Ishikawa (cell line): ENCODE measurements at regions not wholly inside any gene's neighbourhood (a gene's known extent, or its start where the extent isn't known, plus 50 kb on each side); places are given as distances from the start of the nearest gene placed in this dataset.

Experiments
- CREB1 ChIP-seq: IDR thresholded peaks from 2 replicates; pipeline ENCODE4 v1.6.1; 2012; ENCODE audit warnings: low read depth
- EGR1 ChIP-seq: IDR thresholded peaks from 2 replicates; pipeline ENCODE4 v1.6.1; 2012
- EP300 ChIP-seq: IDR thresholded peaks from 2 replicates; pipeline ENCODE4 v1.6.1; 2012; ENCODE audit warnings: borderline replicate concordance
- FOXM1 ChIP-seq: IDR thresholded peaks from 2 replicates; pipeline ENCODE4 v1.6.1; 2012; ENCODE audit warnings: low read depth, borderline replicate concordance
- MAX ChIP-seq: IDR thresholded peaks from 2 replicates; pipeline ENCODE4 v1.6.1; 2012
- NFIC ChIP-seq: IDR thresholded peaks from 2 replicates; pipeline ENCODE4 v1.6.1; 2012
- RAD21 ChIP-seq: IDR thresholded peaks from 2 replicates; pipeline ENCODE4 v1.6.1; 2012; ENCODE audit warnings: low read depth
- TAF1 ChIP-seq: IDR thresholded peaks from 2 replicates; pipeline ENCODE4 v1.6.1; 2012; ENCODE audit warnings: low read depth, mild to moderate bottlenecking
- TCF12 ChIP-seq: IDR thresholded peaks from 2 replicates; pipeline ENCODE4 v1.6.1; 2012; ENCODE audit warnings: low read depth
- YY1 ChIP-seq: IDR thresholded peaks from 2 replicates; pipeline ENCODE4 v1.6.1; 2012; ENCODE audit warnings: low read depth
- ZBTB7A ChIP-seq: IDR thresholded peaks from 2 replicates; pipeline ENCODE4 v1.6.1; 2012; ENCODE audit warnings: low read depth

DNA sequence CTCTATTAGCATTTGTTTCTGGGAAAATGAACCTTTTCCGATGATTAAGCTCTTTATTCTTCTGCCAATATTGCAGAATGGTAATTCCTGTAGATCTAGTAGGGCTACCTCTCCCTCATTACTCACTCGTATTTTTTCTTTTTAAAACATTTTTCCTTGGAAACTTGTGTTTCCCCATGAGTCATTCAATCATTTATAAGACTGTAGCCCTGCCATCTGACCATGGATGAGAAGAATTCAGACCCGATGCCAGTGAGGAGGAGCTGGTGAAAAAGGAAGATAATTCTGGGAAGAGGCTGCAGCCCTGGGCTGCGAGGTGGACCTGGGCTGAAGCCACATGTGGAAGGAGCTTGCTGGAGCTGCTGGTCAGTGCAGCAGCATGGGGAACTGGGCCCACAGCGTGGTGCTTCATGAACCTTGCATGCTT, 242.8 kb downstream of the KLF6 start:
- TF ChIP-seq MAX (no peak), RAD21 (no peak), ZBTB7A (no peak), TAF1 (no peak), FOXM1 (no peak), CREB1 (no peak), TCF12 (no peak), YY1 (no peak), EP300 (no peak), EGR1 (no peak), NFIC (no peak)
